GM12891 (cell line): ENCODE measurements at regions not wholly inside any gene's neighbourhood (a gene's known extent, or its start where the extent isn't known, plus 50 kb on each side); places are given as distances from the start of the nearest gene placed in this dataset.

Source experiments
- PAX5 ChIP-seq: IDR thresholded peaks from 2 replicates; pipeline ENCODE4 v1.6.1; 2011; ENCODE audit warnings: low read length, moderate library complexity, mild to moderate bottlenecking; ENCODE audit not compliant: insufficient read depth, severe bottlenecking
- POLR2A ChIP-seq: IDR thresholded peaks from 2 replicates; pipeline ENCODE4 v1.6.1; 2011; ENCODE audit warnings: low read depth, low read length, control low read depth
- POLR2AphosphoS5 ChIP-seq: IDR thresholded peaks from 2 replicates; pipeline ENCODE4 v1.6.1; 2011; ENCODE audit warnings: low read depth, low read length, control low read depth

DNA sequence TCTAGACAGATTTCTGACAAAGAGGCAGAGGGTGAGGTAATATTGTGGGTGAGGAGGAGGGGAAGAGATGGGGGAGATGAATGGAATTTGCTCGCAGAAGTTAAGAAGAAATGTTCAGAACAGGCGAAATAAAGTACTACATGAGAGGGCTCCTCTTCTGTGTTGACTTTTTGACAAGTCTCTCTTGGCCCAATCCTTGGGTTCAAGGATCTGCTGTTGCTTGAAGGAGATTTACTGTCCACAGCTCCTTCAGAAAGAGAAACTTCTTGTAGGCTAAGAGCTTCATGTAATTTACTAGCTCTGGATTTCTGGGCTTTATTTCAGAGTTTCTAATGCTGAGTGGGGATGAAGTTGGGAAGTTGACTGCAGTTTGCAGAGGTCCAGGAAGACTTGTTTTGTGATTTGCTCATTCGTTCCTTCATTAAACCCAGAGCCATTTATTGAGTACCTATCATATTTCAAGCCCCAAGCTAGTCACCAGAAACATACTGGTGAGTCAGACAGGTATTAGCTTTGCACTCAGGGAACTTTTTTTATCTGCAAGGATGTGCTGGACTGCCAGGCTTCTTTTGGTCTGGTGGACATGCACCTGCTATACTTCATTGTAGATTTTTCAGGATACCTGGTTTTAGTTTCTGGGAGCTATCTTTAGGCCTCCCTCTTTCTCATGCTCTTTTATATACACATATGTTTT, 402.9 kb upstream of the CLINT1 start:
- TF ChIP-seq POLR2A, result no peak
- TF ChIP-seq POLR2AphosphoS5, result no peak
- no peak for TF ChIP-seq PAX5
